HG02759 (cell line): ENCODE measurements at regions not wholly inside any gene's neighbourhood (a gene's known extent, or its start where the extent isn't known, plus 50 kb on each side); places are given as distances from the start of the nearest gene placed in this dataset.

Source experiments
- ATAC-seq: cut with Tn5 transposase; IDR thresholded peaks from one replicate; pipeline ENCODE4 v1.9.1; 2021; ENCODE audit warnings: mild to moderate bottlenecking, moderate library complexity; ENCODE audit not compliant: unreplicated experiment

DNA sequence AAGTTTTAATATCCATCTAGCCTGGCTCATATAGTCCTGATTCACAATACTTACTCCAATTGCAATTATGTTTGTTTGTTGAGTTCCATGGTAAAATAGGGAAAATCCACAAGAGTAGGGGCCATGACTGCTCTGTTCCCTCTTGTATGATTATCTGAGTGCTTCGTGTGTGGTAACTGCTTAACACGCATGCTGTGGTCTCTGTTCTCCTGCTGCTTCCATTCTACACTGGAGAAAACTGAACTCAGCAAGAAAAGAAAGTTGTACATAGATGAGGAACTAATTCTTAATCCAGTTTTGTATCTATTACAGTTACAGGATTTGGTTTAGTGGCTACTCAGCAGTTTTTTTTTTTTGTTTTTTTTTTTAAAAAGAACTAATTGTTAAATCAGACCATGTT, 223.0 kb upstream of the SATB1 start:
- ATAC-seq: no peak

DNA sequence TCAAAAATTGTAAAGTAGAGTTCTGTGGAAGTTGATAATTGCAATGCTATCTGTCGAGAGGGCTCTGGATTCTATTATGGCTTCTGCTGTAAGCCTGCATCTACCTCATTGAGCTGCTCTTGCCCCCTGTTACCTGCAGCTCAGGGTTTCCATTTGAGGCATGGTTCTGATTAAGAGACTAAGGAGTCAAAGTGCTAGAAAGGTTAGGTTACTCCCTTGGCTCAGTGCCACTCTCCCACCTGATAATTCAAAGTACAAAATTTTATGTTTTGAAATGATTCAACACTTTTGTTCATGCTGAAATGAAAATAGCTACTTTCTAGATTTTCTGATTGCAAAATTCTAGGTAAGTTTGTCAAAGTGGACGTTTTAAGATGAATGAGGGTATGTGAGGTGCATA, 220.5 kb upstream of the SATB1 start:
- no peak for ATAC-seq

DNA sequence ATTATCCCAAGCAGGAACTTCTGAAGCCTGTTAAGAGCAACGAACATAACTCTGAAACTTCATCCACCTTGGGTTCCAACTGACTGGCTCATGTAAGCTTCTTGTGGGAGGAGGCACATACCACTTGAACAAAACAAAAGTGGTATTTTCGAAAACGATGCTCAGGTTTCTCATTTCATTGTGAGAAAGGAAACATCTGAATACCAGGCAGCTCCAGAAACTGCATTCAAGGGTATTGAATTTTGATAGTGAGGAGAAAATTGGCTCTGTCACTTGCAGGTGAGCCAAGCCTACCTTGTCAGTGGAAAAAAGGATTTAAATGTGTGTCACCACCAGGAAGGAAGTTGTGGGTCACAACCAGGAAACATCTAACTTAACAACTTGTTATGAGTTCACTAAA, 218.1 kb upstream of the SATB1 start:
- no peak for ATAC-seq

DNA sequence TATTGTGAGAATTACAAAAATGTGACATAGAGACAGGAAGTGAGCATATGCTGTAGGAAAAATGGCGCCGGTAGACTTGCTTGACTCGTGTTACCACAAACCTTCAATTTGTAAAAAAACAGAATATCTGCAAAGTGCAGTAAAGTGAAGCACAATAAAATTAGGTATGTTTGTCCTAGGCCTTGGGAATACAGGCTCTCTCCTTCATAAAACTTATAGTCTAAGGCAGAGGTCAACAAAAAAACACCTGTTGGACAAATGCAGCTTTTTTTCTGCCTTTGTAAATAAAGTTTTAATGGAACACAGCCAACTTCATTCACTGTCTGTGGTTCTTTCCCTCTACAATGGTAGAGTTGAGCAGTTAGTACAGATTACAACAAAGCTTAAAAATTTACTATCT, 216.8 kb upstream of the SATB1 start:
- no peak for ATAC-seq

DNA sequence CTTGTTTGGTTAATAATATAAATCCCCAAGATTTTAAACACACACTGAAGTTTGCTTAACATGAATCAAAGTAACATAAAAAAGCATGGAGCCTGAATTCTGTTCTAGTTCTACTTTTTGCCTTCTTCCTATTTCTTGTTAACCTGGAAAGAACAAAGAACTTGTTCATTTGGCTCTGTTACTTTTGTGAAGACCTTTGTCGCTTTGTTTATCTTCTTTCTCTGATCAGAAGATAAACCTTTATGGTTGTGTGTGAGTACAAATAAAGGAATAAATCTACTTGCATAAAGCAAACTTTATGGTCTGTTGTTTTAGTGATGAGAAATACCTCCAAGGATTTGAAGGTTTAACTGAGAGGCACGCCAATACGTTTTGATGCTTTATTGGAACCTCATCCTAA, 210.1 kb upstream of the SATB1 start:
- ATAC-seq: no peak

DNA sequence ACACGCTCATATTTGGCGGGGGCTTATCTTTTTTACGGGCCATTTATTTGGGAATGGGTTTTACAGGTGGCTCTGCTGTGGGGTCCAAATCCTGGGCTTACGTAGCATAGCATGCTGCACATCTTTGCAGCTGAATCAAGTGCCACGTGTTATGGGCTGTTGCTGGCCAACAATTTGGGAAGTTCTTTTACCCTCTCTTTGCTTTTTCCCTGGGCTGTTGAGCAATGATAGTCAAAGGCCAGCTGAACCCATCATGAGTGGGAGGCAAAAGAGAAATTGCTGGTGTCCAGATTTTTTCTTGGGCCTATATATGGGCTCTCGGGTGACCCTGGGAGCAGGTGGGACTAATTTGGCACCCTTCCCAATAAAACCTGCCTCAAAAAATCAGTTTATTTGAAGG, 209.3 kb upstream of the SATB1 start:
- ATAC-seq: no peak

DNA sequence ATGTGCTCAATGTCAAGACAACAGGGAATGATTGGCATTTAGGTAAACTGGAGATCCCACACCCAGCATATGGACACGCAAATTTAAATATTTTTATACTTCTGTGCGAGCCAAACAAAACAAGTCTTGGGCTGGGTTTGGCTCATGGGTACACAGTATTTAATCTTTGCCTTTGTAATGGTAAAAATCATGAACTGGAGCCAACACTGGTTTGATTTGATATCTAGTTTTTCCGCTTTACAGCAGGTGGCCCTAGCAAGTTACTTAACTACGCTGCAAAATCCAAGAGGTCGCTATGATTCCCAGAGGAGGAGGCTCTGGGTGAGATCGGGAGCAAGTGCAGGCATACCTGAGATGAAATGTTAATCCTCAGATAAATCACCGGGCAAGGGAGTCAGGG, 207.9 kb upstream of the SATB1 start:
- ATAC-seq: no peak

DNA sequence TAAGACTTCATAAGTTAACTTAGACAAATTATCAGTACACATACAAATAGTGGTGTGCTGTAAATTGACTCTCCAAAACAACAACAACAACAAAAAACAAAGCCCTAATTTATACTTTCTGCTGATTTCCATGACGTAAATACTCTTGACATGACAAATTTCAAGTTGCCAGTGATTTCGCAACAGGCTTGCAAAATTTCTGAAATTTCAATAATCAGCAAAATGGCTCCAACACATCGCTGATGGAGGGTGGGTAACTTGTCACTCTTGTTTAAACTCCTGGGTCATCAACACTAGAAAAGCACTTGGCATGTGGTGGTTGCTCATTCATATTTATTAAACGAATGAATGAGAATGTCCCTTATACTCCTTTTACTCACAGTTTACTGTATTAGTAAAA, 205.2 kb upstream of the SATB1 start:
- ATAC-seq: no peak

DNA sequence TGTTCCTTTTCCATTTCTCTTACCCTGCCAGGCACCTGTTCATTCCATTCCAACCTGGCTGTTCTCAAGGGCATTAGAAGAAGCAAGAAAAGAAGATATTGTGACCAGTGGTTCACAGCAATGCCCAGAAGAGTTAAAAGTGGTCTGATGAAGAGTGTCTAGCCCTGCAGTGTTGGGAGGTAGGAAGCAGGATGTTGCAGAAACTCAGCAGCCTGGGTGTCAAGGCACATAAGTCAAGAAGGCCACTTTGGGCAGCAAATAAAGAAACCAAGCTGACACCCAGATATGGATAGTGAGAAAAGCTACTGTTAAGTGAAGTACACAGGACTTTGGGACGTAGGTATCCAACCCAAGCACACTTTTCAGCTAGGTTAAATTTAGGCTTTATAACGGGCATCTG, 199.9 kb upstream of the SATB1 start:
- ATAC-seq: no peak

DNA sequence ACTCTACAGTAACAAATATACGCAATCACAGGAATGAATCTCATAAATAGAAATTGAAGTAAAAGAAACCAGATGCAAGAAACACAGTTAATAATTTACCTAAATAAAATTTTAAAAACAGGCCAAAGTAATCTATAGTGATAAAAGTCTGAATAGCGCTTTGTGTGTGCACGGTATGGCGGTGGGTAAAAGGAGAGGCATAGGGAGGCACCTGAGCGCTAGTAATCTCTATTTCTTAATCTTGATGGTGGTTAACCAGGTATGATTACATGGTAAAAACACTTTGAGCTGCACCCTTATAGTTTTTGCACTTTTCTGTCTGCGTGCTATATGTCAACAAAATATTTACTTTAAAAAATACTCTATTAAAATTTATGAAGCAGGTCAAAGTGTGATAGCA, 198.1 kb upstream of the SATB1 start:
- ATAC-seq: no peak

DNA sequence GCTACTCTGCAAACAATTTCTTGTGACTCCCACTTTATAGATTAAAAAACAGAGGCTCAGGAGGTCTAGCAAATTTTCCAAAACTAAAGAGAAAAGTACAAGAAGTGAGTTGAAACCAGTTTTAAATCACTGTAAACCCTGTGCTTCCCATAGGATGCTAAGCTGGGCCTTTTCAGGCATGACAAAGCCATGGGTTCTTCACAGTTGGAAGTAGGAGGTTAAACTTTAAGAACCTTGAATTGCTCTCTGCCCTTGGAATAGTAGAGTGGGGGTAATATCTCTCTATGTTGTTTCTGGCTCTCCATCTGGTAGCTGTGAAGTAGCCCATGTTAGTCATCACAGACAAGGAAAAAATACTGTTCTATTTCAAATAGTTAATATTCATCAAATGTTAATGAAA, 193.6 kb upstream of the SATB1 start:
- no peak for ATAC-seq

DNA sequence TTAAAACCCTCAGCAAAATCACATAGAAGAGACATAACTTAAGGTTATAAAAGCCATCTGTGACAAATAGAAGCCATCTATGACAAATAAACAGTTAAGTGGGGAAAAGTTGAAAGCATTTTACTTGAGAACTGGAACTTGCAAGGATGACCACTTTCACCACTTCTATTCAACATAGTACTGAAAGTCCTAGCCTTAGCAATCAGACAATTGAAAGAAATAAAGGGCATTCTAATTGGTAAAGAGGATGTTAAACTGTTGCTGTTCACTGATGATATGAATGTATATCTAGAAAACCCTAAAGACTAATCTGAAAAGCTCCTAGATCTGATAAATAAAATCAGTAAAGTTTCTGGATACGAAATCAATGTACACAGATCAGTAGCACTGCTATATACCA, 186.9 kb upstream of the SATB1 start:
- no peak for ATAC-seq

DNA sequence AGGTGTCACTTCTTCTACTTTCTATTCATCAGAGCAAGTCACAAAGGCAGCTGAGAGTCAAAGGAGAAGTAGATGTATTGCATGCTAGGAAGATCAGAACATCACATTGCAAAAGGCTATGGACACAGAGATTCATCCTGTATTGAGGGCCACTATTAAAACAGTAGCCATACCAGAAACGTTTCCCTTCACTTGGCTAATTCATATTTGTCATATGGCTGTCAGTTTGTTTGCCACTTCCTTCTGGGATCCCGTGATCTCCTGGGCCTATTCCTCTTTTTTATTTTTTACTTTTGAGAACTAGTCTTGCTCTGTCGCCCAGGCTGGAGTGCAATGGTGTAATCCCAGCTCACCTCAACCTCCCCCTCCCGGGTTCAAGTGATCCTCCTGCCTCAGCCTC, 184.0 kb upstream of the SATB1 start:
- no peak for ATAC-seq

DNA sequence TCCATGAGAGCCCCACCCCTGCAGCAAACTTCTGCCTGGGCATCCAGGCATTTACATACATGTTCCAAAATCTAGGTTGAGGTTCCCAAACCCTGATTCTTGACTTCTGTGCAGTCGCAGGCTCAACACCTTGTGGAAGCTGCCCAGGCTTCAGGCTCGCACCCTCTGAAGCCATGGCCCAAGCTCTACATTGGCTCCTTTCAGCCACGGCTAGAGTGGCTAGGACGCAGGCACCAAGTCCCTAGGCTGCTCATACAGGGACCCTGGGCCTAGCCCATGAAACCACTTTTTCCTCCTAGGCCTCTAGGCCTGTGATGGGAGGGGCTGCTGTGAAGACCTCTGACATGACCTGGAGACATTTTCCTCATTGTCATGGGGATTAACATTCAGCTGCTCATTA, 172.8 kb upstream of the SATB1 start:
- ATAC-seq: no peak

DNA sequence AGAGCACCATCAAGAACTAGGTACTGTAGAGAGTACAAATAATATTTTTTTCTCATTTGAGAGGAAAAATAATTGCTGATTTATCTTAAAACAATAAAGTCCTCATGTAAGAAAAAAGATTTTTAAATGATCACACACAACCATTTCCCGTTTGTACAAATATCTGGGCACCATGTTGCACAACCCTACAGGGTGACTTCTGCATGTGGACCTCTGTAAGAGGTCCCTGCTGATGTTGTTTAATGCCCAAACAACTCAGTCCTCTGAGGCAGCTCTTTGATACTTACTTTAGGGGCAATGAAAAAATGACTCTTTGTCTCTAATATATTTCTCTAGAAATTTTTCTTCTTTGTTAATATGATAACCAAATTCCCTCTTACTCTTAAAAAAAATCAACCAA, 168.1 kb upstream of the SATB1 start:
- no peak for ATAC-seq

DNA sequence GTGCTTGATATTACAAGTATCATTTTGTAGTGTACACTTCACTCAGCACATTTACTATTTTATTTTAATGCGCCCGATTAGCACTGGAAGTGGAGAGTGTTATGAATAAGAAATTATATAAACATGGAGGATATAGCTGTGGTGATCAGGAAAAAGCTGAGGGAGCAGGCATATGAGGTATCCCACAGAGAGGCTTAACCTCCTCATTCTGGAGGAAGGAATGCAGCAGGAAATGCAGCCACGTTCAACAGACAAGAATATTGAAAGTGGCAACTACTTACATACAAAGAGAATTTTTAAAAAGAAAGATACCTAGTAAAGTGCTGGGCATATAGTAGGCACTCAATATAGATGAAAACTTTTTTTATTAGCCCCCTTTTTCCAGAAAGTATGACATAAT, 166.0 kb upstream of the SATB1 start:
- ATAC-seq: no peak

DNA sequence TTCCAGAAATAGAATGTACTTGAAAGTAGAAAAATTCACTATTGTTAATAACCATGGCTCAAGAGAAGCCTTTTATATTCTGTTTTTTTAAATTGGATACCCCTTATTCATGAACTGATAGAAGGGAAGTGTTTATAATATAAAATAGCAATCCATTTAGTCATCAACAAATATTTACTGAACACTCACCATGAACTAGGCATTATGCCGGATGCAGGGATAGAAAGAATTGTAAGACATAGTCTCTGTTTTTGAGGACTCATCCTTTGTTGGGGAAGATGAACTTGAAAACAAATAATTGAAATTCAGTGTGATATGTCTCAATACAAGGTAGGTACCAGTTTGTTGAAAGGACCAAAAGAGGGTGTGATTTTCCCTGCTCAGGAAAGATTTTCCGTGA, 160.9 kb upstream of the SATB1 start:
- ATAC-seq: no peak

DNA sequence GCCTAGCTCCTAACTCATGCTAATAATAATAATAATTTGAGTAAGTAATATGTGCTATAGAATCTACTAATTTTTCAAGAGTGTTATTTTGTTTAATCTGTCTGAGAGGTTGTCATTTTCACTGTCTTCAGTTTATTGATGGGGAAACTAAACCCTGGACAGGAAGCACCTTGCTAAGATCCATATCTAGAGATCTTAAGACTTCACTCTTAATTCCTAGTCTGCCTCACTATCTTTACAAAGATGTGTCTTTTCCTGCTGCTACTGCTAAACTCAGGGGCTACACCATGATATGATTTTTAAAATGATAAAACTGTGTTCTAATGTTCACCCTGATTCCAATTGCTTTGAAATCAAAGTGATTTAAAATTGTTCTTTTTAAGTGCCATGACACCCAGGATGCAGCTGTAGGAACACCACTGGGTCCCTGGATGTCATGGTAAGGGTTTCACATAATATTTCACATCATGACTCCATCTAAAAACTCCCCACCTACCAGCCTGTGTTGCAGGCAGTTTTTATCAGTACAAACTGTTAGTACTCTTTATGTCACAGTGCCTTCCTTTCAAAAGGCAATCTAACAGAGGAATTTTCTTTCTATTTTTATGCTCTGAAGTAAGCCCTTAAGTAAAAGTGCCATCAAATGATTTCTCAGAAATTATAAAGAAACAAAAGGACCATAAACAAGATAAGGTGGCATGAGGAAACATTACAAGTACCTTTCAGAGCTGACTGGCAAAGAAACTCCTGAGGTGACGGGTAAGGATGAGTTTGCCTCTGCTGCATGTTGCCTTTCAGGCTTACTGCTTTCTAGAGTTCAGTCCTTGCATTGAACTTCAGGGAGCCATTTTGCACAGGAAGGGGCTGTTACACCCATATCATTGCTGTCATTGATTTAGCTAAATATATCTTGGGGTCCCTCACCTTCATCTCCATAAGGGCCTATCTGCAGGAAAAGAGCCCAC, 160.1 kb upstream of the SATB1 start:
- ATAC-seq: no peak

DNA sequence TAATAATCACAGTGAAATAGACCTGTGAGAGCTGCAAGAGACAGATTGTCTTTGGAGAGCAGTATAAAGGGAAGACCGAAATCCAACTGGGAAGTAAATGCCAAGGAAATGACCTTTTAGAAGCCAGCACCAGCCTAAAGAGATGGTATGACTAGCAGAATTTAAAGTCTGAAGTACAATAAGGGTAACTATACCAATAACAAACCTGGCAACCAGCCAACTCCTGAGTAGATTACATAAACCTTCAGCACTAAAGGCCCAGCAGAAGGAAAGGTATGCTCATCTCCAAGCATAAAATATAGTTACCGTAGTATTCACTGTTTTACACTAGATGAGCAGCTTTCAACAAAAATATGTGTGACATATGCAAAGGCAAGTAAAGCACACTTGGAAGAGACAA, 155.1 kb upstream of the SATB1 start:
- ATAC-seq: no peak

DNA sequence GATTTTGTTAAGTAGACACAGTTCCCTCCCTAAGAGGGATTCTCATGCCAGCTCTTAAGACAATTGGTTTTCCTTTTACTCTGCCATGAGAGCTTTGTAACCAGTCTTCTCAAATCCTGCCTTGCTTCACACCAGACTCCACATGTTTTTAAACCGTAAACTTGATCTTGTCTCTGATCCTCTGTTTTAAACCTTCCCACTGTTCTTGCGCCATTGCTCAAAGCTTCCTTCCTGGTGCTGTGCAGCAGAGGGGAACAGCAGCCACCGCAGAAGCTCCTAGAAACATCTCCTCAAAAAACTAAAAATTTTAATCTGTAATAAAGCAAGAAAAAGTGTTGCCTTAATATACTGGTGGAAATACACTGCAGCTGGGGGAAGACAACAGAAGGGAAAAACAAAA, 154.5 kb upstream of the SATB1 start:
- ATAC-seq: no peak

DNA sequence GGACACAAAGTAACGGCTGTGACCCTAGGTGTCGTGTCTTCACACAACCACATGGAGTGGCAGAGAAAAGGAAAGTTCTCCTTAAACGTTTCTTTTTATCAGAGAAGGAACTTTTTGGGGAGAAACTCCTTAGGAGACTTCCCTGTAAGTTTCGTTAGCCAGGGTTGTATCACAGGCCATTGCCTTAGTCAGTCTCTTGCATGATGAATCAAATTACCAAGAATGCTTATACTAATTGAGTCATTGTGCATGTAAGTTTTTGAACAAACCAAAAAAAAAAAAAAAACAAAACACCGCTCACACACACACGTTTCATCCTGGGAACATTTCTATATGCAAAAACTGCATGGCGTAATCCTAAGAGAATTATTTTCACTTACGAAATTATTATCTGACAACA, 150.4 kb upstream of the SATB1 start:
- ATAC-seq: no peak

DNA sequence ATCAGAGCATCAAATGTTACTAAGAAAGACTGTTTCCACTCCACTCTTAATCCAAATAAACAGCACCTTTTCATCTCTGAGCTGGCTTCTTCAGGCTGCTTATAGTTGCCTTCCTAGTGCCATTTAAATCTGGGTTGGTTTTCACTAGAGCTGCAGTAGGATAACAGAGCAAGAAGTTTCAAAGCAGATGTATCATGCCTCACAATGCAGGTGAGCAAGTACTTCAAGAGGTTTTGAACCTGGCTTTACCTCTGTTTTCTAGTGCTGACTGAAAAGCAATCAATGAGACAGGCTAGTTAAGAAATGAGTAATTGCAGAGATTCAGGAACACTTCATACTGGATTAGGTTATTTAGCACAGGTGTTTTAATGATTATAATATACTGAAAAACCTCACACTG, 147.7 kb upstream of the SATB1 start:
- no peak for ATAC-seq

DNA sequence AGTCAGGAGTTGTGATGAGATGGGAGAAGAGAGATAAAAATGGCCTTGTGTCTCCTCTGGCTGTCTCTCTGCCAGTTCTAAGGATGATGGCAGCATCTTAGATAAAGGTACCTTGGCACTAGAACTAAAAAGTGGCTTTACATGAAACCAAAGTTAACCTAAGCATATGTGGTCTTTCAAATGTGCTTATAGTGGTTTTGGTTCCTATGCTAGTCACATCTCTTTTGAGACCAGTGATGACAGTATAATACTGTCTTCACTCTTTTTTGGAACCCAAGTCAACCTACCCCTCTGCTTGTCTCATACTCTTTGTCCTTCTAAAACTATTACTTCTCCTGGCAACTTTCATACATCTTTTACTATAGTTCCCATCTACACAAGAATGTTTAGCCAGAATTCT, 142.2 kb upstream of the SATB1 start:
- ATAC-seq: no peak
